ENCODE measurements at regions not wholly inside any gene's neighbourhood (a gene's known extent, or its start where the extent isn't known, plus 50 kb on each side); places are given as distances from the start of the nearest gene placed in this dataset.
A peak's percentile ranks its signal among the peaks of the same experiment; 100 is the strongest.

DNA sequence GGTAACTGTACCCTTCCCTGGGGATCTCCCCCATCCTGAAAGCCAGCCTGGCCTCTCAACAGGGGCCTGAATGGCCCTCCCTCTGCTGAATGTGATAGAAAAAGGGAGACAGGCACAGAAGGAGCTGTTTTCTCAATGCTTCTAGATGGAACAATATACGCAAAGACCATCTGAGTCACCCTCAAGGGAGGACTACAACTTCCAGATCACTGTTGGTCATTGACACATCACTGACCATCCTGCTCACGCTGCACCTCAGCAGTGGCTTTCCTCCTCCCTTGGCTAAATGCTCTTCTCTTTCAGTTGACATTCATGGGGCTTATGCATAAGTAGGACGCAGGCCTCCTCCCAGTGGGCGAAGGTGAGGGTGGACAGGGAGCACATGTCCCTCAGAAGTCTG lies 112.2 kb upstream of the SHB start:
- no peak for TF ChIP-seq POLR2AphosphoS5 (IDR thresholded peaks at IDR 0.05)
- no peak for TF ChIP-seq POLR2A (IDR thresholded peaks at IDR 0.05)
- TF ChIP-seq, protein P1, sequence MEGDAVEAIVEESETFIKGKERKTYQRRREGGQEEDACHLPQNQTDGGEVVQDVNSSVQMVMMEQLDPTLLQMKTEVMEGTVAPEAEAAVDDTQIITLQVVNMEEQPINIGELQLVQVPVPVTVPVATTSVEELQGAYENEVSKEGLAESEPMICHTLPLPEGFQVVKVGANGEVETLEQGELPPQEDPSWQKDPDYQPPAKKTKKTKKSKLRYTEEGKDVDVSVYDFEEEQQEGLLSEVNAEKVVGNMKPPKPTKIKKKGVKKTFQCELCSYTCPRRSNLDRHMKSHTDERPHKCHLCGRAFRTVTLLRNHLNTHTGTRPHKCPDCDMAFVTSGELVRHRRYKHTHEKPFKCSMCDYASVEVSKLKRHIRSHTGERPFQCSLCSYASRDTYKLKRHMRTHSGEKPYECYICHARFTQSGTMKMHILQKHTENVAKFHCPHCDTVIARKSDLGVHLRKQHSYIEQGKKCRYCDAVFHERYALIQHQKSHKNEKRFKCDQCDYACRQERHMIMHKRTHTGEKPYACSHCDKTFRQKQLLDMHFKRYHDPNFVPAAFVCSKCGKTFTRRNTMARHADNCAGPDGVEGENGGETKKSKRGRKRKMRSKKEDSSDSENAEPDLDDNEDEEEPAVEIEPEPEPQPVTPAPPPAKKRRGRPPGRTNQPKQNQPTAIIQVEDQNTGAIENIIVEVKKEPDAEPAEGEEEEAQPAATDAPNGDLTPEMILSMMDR (IDR thresholded peaks at IDR 0.05): no peak
- Histone ChIP-seq H3K4me1 (no peaks in the 10 kb centered on the region), H3K4me3 (no peak overlapping the region), H3K27ac (no peak overlapping the region), H3K9me3 (no peaks in the 10 kb centered on the region), H3K27me3 (no peaks in the 10 kb centered on the region), H3K36me3 (no peaks in the 10 kb centered on the region)
- intact Hi-C loops (cut with DNase I; ENCODE audit: low total_unique reads): no loop called here
- no peak for DNase-seq (ENCODE audit: low spot score in 2 of 2)

DNA sequence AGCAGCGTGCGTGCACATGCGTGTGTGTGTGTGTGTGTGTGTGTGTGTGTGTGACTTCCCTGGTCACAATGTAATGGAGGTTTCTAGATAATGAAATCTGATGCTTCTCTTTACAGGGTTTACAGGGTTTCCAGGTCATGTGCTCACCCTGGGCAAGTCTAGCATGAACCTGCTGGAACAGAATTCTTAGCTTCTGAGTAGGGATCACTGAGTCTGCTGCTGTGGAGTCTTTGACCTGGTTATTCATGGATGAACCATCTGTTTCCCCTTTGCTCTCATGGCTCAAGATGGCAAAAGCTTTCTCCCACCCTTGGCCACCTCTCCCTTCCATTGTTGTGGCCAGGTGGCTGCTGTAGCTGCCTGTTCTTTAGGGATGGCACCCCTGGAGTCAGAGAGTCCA lies 111.6 kb upstream of the SHB start:
- TF ChIP-seq POLR2A (IDR thresholded peaks at IDR 0.05) (no peak), POLR2AphosphoS5 (IDR thresholded peaks at IDR 0.05) (no peak)
- TF ChIP-seq, protein P1 (IDR thresholded peaks at IDR 0.05): no peak
- no peaks in the 10 kb centered on the region for H3K36me3 ChIP-seq
- no peak overlapping the region for H3K4me3 ChIP-seq
- H3K9me3 ChIP-seq: no peaks in the 10 kb centered on the region
- no peaks in the 10 kb centered on the region for H3K4me1 ChIP-seq
- intact Hi-C loops (cut with DNase I; ENCODE audit: low total_unique reads): no loop called here
- H3K27me3 ChIP-seq: no peaks in the 10 kb centered on the region
- no peak for DNase-seq (ENCODE audit: low spot score in 2 of 2)
- H3K27ac ChIP-seq: no peak overlapping the region

DNA sequence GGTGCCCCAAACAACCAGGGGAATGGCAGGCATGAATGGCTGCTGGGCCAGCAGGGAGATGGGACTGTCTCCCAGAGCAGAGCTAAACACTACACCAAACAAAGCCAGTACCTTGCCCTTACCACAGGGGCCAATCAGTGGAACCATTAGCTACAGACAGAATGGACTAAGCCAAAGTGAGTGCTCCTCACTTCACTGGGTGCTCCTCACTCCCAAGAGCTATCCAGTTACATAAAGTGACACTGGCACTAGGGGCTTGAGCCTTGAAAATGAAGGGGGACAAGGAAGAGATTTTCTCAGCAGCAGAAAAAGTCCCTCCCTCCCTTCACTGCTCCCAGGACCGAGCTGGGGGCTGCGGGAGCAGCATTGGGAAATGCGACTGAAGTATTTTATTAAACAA lies 110.9 kb upstream of the SHB start:
- Histone ChIP-seq H3K4me1 (no peaks in the 10 kb centered on the region), H3K4me3 (no peak overlapping the region), H3K36me3 (no peaks in the 10 kb centered on the region), H3K27me3 (no peaks in the 10 kb centered on the region), H3K27ac (no peak overlapping the region), H3K9me3 (no peaks in the 10 kb centered on the region)
- DNase-seq (ENCODE audit: low spot score in 2 of 2): no peak
- intact Hi-C loops (cut with DNase I; ENCODE audit: low total_unique reads): no loop called here
- no peak for TF ChIP-seq POLR2A (IDR thresholded peaks at IDR 0.05)
- TF ChIP-seq POLR2AphosphoS5 (IDR thresholded peaks at IDR 0.05): no peak
- TF ChIP-seq, protein P1 (IDR thresholded peaks at IDR 0.05): no peak

DNA sequence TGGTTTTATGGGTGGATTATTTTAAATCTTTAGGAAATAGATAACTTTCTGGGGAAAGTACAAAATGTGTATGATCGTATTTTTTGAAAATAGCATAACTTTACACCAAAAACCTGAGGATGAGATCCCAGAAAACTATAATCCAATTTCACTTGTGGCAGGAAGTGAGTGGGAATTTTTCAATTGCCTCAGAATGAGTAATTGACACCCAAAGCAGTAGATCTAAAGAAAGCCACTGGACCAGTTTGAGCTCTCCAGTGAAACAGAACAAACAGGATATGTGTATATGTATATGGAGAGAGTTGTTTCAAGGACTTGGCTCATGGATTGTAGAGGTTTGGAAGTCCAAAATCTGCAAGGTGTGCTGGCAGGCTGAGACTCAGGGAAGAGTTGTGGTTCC lies 109.2 kb upstream of the SHB start:
- Histone ChIP-seq H3K9me3 (no peaks in the 10 kb centered on the region), H3K4me3 (no peak overlapping the region), H3K36me3 (no peaks in the 10 kb centered on the region), H3K27ac (peak overlapping the region in 1 of 2 donors; percentile 56), H3K27me3 (no peaks in the 10 kb centered on the region), H3K4me1 (no peaks in the 10 kb centered on the region)
- DNase-seq (ENCODE audit: low spot score in 2 of 2): peak in 1 of 2 donors; percentile 31
- intact Hi-C loops (cut with DNase I; ENCODE audit: low total_unique reads): no loop called here
- TF ChIP-seq POLR2AphosphoS5 (IDR thresholded peaks at IDR 0.05) (no peak), POLR2A (IDR thresholded peaks at IDR 0.05) (no peak)
- TF ChIP-seq, protein P1 (IDR thresholded peaks at IDR 0.05): no peak

DNA sequence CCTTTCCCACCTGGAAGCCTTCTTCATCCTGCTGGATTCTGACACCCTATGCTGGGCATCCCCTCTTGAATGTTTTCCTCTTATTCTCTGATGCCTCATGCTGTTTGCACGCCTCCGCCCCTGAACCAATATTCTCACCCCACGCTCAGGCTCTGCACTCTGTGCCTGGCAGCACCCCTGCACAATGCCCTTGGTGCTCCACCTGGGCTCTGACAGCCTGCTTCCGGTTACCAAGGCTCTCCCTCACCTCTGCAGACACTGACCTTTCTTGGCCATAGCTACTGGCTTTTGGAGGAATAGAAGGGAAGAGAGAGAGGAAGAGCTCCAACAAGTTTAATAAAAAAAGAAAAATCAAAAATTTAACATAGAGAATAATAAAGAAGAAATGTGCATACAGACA lies 108.7 kb upstream of the SHB start:
- intact Hi-C loops (cut with DNase I; ENCODE audit: low total_unique reads): no loop called here
- no peaks in the 10 kb centered on the region for H3K9me3 ChIP-seq
- H3K4me1 ChIP-seq: peaks cover 0 to 1% of the 10 kb centered on the region in 2 donors

More for the DNA sequence above, 108.7 kb upstream of the SHB start:
- Histone ChIP-seq H3K27me3 (no peaks in the 10 kb centered on the region), H3K36me3 (no peaks in the 10 kb centered on the region), H3K27ac (no peak overlapping the region), H3K4me3 (no peak overlapping the region)
- TF ChIP-seq POLR2A (IDR thresholded peaks at IDR 0.05) (no peak), POLR2AphosphoS5 (IDR thresholded peaks at IDR 0.05) (no peak)
- TF ChIP-seq, protein P1 (IDR thresholded peaks at IDR 0.05): no peak
- no peak for DNase-seq (ENCODE audit: low spot score in 2 of 2)

All from breast epithelium (tissue), 4 donors.